ENCODE measurements at regions not wholly inside any gene's neighbourhood (a gene's known extent, or its start where the extent isn't known, plus 50 kb on each side); places are given as distances from the start of the nearest gene placed in this dataset.

- ATAC-seq: no peak
- BruUV-seq (replicated peaks): no TSS peak
- Histone ChIP-seq H2AFZ (ENCODE audit: low read depth, low read length, poor library complexity, severe bottlenecking) (no peak overlapping the region), H3K27ac (ENCODE audit: low read depth, low read length) (no peak overlapping the region), H3K4me1 (ENCODE audit: control insufficient read depth in 1 of 2, insufficient read depth in 2 of 2, low read length in 2 of 2) (no peaks in the 10 kb centered on the region), H3K4me2 (ENCODE audit: low read length) (no peak overlapping the region), H3K9ac (ENCODE audit: low read length) (no peak overlapping the region), H3K36me3 (ENCODE audit: control insufficient read depth in 1 of 2, insufficient read depth in 2 of 2, low read length in 2 of 2) (no peaks in the 10 kb centered on the region), H4K20me1 (ENCODE audit: insufficient read depth) (no peaks in the 10 kb centered on the region), H3K4me3 (replicated peaks in 1 of 2; ENCODE audit: low read depth in 1 of 2, low read length in 2 of 2) (no peak overlapping the region), H3K79me2 (ENCODE audit: insufficient read depth, low read length) (no peaks in the 10 kb centered on the region), H3K27me3 (ENCODE audit: insufficient read depth, low read length) (no peaks in the 10 kb centered on the region), H3K9me3 (ENCODE audit: control insufficient read depth in 1 of 2, insufficient read depth in 1 of 2, low read depth in 1 of 2, low read length in 2 of 2) (no peaks in the 10 kb centered on the region), H3K9me2 (ENCODE audit: insufficient read depth) (no peaks in the 10 kb centered on the region)
- ChIA-PET POLR2A (no interaction called here), RAD21 (ENCODE audit: low non-redundant PET in 1 of 2, low total read pairs in 2 of 2, uncharacterized antibody in 2 of 2, unreplicated experiment in 2 of 2) (no interaction called here), CTCF (no interaction called here)
- no peak for TF ChIP-seq POLR2A (IDR thresholded peaks at IDR 0.05; ENCODE audit: borderline replicate concordance, extremely low read depth, insufficient read depth, insufficient read length)
- no peak for TF ChIP-seq SIN3A (IDR thresholded peaks at IDR 0.05; ENCODE audit: low read depth)
- TF ChIP-seq EZH2phosphoT487 (IDR thresholded peaks at IDR 0.05; ENCODE audit: borderline replicate concordance): no peak
- no peak for TF ChIP-seq ZBTB33 (IDR thresholded peaks at IDR 0.05; ENCODE audit: extremely low read depth, insufficient replicate concordance, low read length)
- TF ChIP-seq CEBPB (IDR thresholded peaks at IDR 0.05; ENCODE audit: low read depth): no peak
- TF ChIP-seq ZNF274 (IDR thresholded peaks at IDR 0.05; ENCODE audit: low read depth, low read length): no peak
- DNase-seq (ENCODE audit: low read depth, low spot score): no peak
- intact Hi-C loops (cut with micrococcal nuclease): no loop called here
These were observed 158.9 kb downstream of the AKR1D1 start for GRCh38 chr7:138235207-138235606.

- H3K79me2 ChIP-seq (ENCODE audit: insufficient read depth, low read length): no peaks in the 10 kb centered on the region
- no peak overlapping the region for H2AFZ ChIP-seq (ENCODE audit: low read depth, low read length, poor library complexity, severe bottlenecking)
- H3K27ac ChIP-seq (ENCODE audit: low read depth, low read length): no peak overlapping the region
- H3K4me2 ChIP-seq (ENCODE audit: low read length): no peak overlapping the region
- no peaks in the 10 kb centered on the region for H3K9me2 ChIP-seq (ENCODE audit: insufficient read depth)
- no TSS peak for BruUV-seq (replicated peaks)
- ATAC-seq (no peak), DNase-seq (ENCODE audit: low read depth, low spot score) (no peak)
- TF ChIP-seq ZFX (IDR thresholded peaks at IDR 0.05) (no peak), YY1 (IDR thresholded peaks at IDR 0.05; ENCODE audit: extremely low read depth, insufficient replicate concordance, low read depth, low read length) (no peak), SRF (IDR thresholded peaks at IDR 0.05; ENCODE audit: low read depth) (no peak)
- no peak overlapping the region for H3K4me3 ChIP-seq (replicated peaks in 1 of 2; ENCODE audit: low read depth in 1 of 2, low read length in 2 of 2)
- no peaks in the 10 kb centered on the region for H3K36me3 ChIP-seq (ENCODE audit: control insufficient read depth in 1 of 2, insufficient read depth in 2 of 2, low read length in 2 of 2)
- H3K9me3 ChIP-seq (ENCODE audit: control insufficient read depth in 1 of 2, insufficient read depth in 1 of 2, low read depth in 1 of 2, low read length in 2 of 2): no peaks in the 10 kb centered on the region
- no peaks in the 10 kb centered on the region for H3K4me1 ChIP-seq (ENCODE audit: control insufficient read depth in 1 of 2, insufficient read depth in 2 of 2, low read length in 2 of 2)
- no peaks in the 10 kb centered on the region for H3K27me3 ChIP-seq (ENCODE audit: insufficient read depth, low read length)
- intact Hi-C loops (cut with micrococcal nuclease): no loop called here
- ChIA-PET RAD21 (ENCODE audit: low non-redundant PET in 1 of 2, low total read pairs in 2 of 2, uncharacterized antibody in 2 of 2, unreplicated experiment in 2 of 2) (no interaction called here), POLR2A (no interaction called here), CTCF (no interaction called here)
- H3K9ac ChIP-seq (ENCODE audit: low read length): no peak overlapping the region
- no peaks in the 10 kb centered on the region for H4K20me1 ChIP-seq (ENCODE audit: insufficient read depth)
These were observed 161.7 kb downstream of the AKR1D1 start for GRCh38 chr7:138237995-138238394.

Data from HCT116 (cell line).